ENCODE measurements at regions not wholly inside any gene's neighbourhood (a gene's known extent, or its start where the extent isn't known, plus 50 kb on each side); places are given as distances from the start of the nearest gene placed in this dataset.

GRCh38 chr9:93812410-93812668 lies 142.8 kb downstream of the BARX1 start:
- no peak for TF ChIP-seq ARNT (IDR thresholded peaks at IDR 0.05)
- no peak for TF ChIP-seq ELF4 (IDR thresholded peaks at IDR 0.05)
- TF ChIP-seq FOXM1 (IDR thresholded peaks at IDR 0.05; ENCODE audit: borderline replicate concordance) = no peak
- no peak for TF ChIP-seq SUZ12 (IDR thresholded peaks at IDR 0.05)
- TF ChIP-seq HDGF (IDR thresholded peaks at IDR 0.05; ENCODE audit: borderline replicate concordance) = no peak
- TF ChIP-seq CTBP1 (IDR thresholded peaks at IDR 0.05; ENCODE audit: borderline replicate concordance) = no peak
- TF ChIP-seq LEF1 (IDR thresholded peaks at IDR 0.05; ENCODE audit: borderline replicate concordance) = no peak
- TF ChIP-seq SP1 (IDR thresholded peaks at IDR 0.05) = no peak
- TF ChIP-seq TARDBP (IDR thresholded peaks at IDR 0.05) = no peak
- TF ChIP-seq L3MBTL2 (conservative IDR thresholded peaks at IDR 0.05) = no peak
- no peak for TF ChIP-seq FOXA1 (IDR thresholded peaks at IDR 0.05)
- no peak for TF ChIP-seq BHLHE40 (IDR thresholded peaks at IDR 0.05; ENCODE audit: borderline replicate concordance)
- TF ChIP-seq NFRKB (IDR thresholded peaks at IDR 0.05) = no peak
- no peak for TF ChIP-seq PKNOX1 (IDR thresholded peaks at IDR 0.05)
- TF ChIP-seq ZNF384 (IDR thresholded peaks at IDR 0.05) = no peak
- no peak for TF ChIP-seq FOXK2 (IDR thresholded peaks at IDR 0.05)
- DNase-seq (ENCODE audit: extremely low spot score) = no peak
- ChIA-PET POLR2A (no interaction called here), CTCF (no interaction called here)

GRCh38 chr9:93810028-93810971 lies 144.9 kb downstream of the BARX1 start:
- CTCF ChIA-PET = no interaction called here
- POLR2A ChIA-PET = no interaction called here
- DNase-seq (ENCODE audit: extremely low spot score) = no peak
- TF ChIP-seq NFRKB (IDR thresholded peaks at IDR 0.05) (no peak), L3MBTL2 (conservative IDR thresholded peaks at IDR 0.05) (no peak)

GRCh38 chr9:93809204-93809940 lies 145.8 kb downstream of the BARX1 start:
- ChIA-PET POLR2A (no interaction called here), CTCF (interaction anchor here (0.8 kb wide), 1 partner anchor 18 kb away, joined by 7 read pairs; no protein-coding TSS in a partner anchor)
- TF ChIP-seq L3MBTL2 (conservative IDR thresholded peaks at IDR 0.05) (no peak), CTBP1 (IDR thresholded peaks at IDR 0.05; ENCODE audit: borderline replicate concordance) (no peak)
- no peak for DNase-seq (ENCODE audit: extremely low spot score)

GRCh38 chr9:93808115-93809029 lies 146.8 kb downstream of the BARX1 start:
- no peak for DNase-seq (ENCODE audit: extremely low spot score)
- POLR2A ChIA-PET = no interaction called here
- TF ChIP-seq ELF4 (IDR thresholded peaks at IDR 0.05) = no peak
- TF ChIP-seq ARNT (IDR thresholded peaks at IDR 0.05) = no peak
- no peak for TF ChIP-seq ZNF384 (IDR thresholded peaks at IDR 0.05)
- TF ChIP-seq NFRKB (IDR thresholded peaks at IDR 0.05) = no peak
- no peak for TF ChIP-seq LEF1 (IDR thresholded peaks at IDR 0.05; ENCODE audit: borderline replicate concordance)
- TF ChIP-seq TARDBP (IDR thresholded peaks at IDR 0.05) = no peak
- TF ChIP-seq SP1 (IDR thresholded peaks at IDR 0.05) = no peak
- TF ChIP-seq HDGF (IDR thresholded peaks at IDR 0.05; ENCODE audit: borderline replicate concordance) = no peak
- no peak for TF ChIP-seq SUZ12 (IDR thresholded peaks at IDR 0.05)
- CTCF ChIA-PET = interaction anchor here (0.8 kb wide), 1 partner anchor 19 kb away, joined by 7 read pairs; no protein-coding TSS in a partner anchor

- no peak for DNase-seq (ENCODE audit: extremely low spot score)
- ChIA-PET CTCF (no interaction called here), POLR2A (no interaction called here)
- TF ChIP-seq BHLHE40 (IDR thresholded peaks at IDR 0.05; ENCODE audit: borderline replicate concordance) (no peak), ELF4 (IDR thresholded peaks at IDR 0.05) (no peak), HDGF (IDR thresholded peaks at IDR 0.05; ENCODE audit: borderline replicate concordance) (no peak), FOXM1 (IDR thresholded peaks at IDR 0.05; ENCODE audit: borderline replicate concordance) (no peak), FOXA1 (IDR thresholded peaks at IDR 0.05) (no peak), TARDBP (IDR thresholded peaks at IDR 0.05) (no peak), NFRKB (IDR thresholded peaks at IDR 0.05) (no peak), CTBP1 (IDR thresholded peaks at IDR 0.05; ENCODE audit: borderline replicate concordance) (no peak)
Observed at GRCh38 chr9:93807166-93808074, 147.7 kb downstream of the BARX1 start.

GRCh38 chr9:93801581-93802284 lies 153.4 kb downstream of the BARX1 start:
- ChIA-PET POLR2A (no interaction called here), CTCF (no interaction called here)
- TF ChIP-seq FOXK2 (IDR thresholded peaks at IDR 0.05) (no peak), FOXA1 (IDR thresholded peaks at IDR 0.05) (no peak), CTBP1 (IDR thresholded peaks at IDR 0.05; ENCODE audit: borderline replicate concordance) (no peak), HDGF (IDR thresholded peaks at IDR 0.05; ENCODE audit: borderline replicate concordance) (no peak), ELF4 (IDR thresholded peaks at IDR 0.05) (no peak), PKNOX1 (IDR thresholded peaks at IDR 0.05) (no peak), L3MBTL2 (conservative IDR thresholded peaks at IDR 0.05) (no peak), TARDBP (IDR thresholded peaks at IDR 0.05) (no peak), SP1 (IDR thresholded peaks at IDR 0.05) (no peak)
- DNase-seq (ENCODE audit: extremely low spot score) = no peak

All from HEK293T (cell line).